Fibroblast of mammary gland (primary cell): ENCODE measurements at regions not wholly inside any gene's neighbourhood (a gene's known extent, or its start where the extent isn't known, plus 50 kb on each side); places are given as distances from the start of the nearest gene placed in this dataset.

ENCODE experiments used
- DNase-seq: peaks from one replicate; pipeline ENCODE4 v3.0.0-alpha.2; 2010; ENCODE audit warnings: low read depth
- H3K4me3 ChIP-seq: 2 replicates; pipeline ENCODE4 v1.5.1; 2011; ENCODE audit warnings: low read depth, mild to moderate bottlenecking, low read length, moderate library complexity; ENCODE audit not compliant: control insufficient read depth
- CTCF ChIP-seq: conservative IDR thresholded peaks from 2 replicates; pipeline ENCODE4 v1.5.1; 2011; ENCODE audit warnings: low read depth, low read length, inconsistent platforms; ENCODE audit not compliant: control insufficient read depth, insufficient read depth

GRCh38 chr12:75677522-75677921 is 166.1 kb upstream of the KRR1 start:
- TF ChIP-seq CTCF = no peak

GRCh38 chr12:75674393-75674792 is 163.0 kb upstream of the KRR1 start:
- no peak overlapping the region for H3K4me3 ChIP-seq
- TF ChIP-seq CTCF = no peak
- DNase-seq = no peak

More at GRCh38 chr12:75677522-75677921, 166.1 kb upstream of the KRR1 start:
- no peak overlapping the region for H3K4me3 ChIP-seq
- DNase-seq = no peak

GRCh38 chr12:75672200-75672599 is 160.8 kb upstream of the KRR1 start:
- no peak overlapping the region for H3K4me3 ChIP-seq
- no peak for TF ChIP-seq CTCF
- DNase-seq = no peak

GRCh38 chr12:75670216-75670615 is 158.8 kb upstream of the KRR1 start:
- TF ChIP-seq CTCF = no peak
- DNase-seq = no peak
- H3K4me3 ChIP-seq = no peak overlapping the region

GRCh38 chr12:75666939-75667334 is 155.5 kb upstream of the KRR1 start:
- peak; percentile 91 for DNase-seq
- H3K4me3 ChIP-seq = no peak overlapping the region
- TF ChIP-seq CTCF = no peak

- no peak overlapping the region for H3K4me3 ChIP-seq
- DNase-seq = no peak
- TF ChIP-seq CTCF = no peak
These were observed 154.9 kb upstream of the KRR1 start for GRCh38 chr12:75666126-75666938.

GRCh38 chr12:75665216-75665615 is 153.8 kb upstream of the KRR1 start:
- DNase-seq = no peak
- no peak overlapping the region for H3K4me3 ChIP-seq
- no peak for TF ChIP-seq CTCF
